Activated T-helper 2 cell treated with anti-CD3 and anti-CD28 coated beads, Interferon-gamma antibody, Interleukin-2, Interleukin-4, amounts not matched to agents 10 μg/mL and 5 μg/mL and 100 μg/mL, durations not matched to agents 14 hours and 24 hours and 36 hours (primary cell): ENCODE measurements at regions not wholly inside any gene's neighbourhood (a gene's known extent, or its start where the extent isn't known, plus 50 kb on each side); places are given as distances from the start of the nearest gene placed in this dataset.

Source experiments
- DNase-seq: peaks from one replicate; pipeline ENCODE4 v3.0.0; 2021; ENCODE audit warnings: low spot score
- H3K27ac Mint-ChIP-seq: one replicate; pipeline ENCODE4 v1.8.0; 2021; ENCODE audit warnings: mixed read lengths
- H3K27me3 Mint-ChIP-seq: one replicate; pipeline ENCODE4 v1.8.0; 2021; ENCODE audit warnings: low read depth, mixed read lengths
- H3K36me3 Mint-ChIP-seq: one replicate; pipeline ENCODE4 v1.8.0; 2021; ENCODE audit warnings: low read depth, mixed read lengths
- H3K4me1 Mint-ChIP-seq: one replicate; pipeline ENCODE4 v1.8.0; 2021; ENCODE audit warnings: low read depth, mixed read lengths
- H3K4me3 Mint-ChIP-seq: one replicate; pipeline ENCODE4 v1.8.0; 2021; ENCODE audit warnings: low read depth, mild to moderate bottlenecking, moderate library complexity, mixed read lengths
- H3K9me3 Mint-ChIP-seq: one replicate; pipeline ENCODE4 v1.8.0; 2021; ENCODE audit warnings: mixed read lengths
- intact Hi-C: fragments of 100-400 bp; cut with micrococcal nuclease; formaldehyde crosslinking; loops from one replicate; pipeline ENCODE4 v1.15.1; 2023

GRCh38 chr3:146830231-146830630 is 225.1 kb upstream of the PLSCR5 start:
- H3K4me1 Mint-ChIP-seq: no peaks in the 10 kb centered on the region
- H3K9me3 Mint-ChIP-seq: no peaks in the 10 kb centered on the region
- H3K27me3 Mint-ChIP-seq: no peaks in the 10 kb centered on the region
- no peak overlapping the region for H3K27ac Mint-ChIP-seq
- H3K4me3 Mint-ChIP-seq: no peak overlapping the region
- intact Hi-C loops: no loop called here
- no peak for DNase-seq
- H3K36me3 Mint-ChIP-seq: no peaks in the 10 kb centered on the region

GRCh38 chr3:146827836-146828235 is 222.7 kb upstream of the PLSCR5 start:
- H3K27ac Mint-ChIP-seq: no peak overlapping the region
- H3K9me3 Mint-ChIP-seq: no peaks in the 10 kb centered on the region
- intact Hi-C loops: no loop called here
- H3K4me1 Mint-ChIP-seq: no peaks in the 10 kb centered on the region
- H3K4me3 Mint-ChIP-seq: no peak overlapping the region
- DNase-seq: no peak
- no peaks in the 10 kb centered on the region for H3K36me3 Mint-ChIP-seq
- no peaks in the 10 kb centered on the region for H3K27me3 Mint-ChIP-seq

- no peaks in the 10 kb centered on the region for H3K36me3 Mint-ChIP-seq
- intact Hi-C loops: no loop called here
- no peaks in the 10 kb centered on the region for H3K27me3 Mint-ChIP-seq
- DNase-seq: no peak
- H3K4me3 Mint-ChIP-seq: no peak overlapping the region
- no peak overlapping the region for H3K27ac Mint-ChIP-seq
- no peaks in the 10 kb centered on the region for H3K9me3 Mint-ChIP-seq
- H3K4me1 Mint-ChIP-seq: no peaks in the 10 kb centered on the region
These were observed 218.5 kb upstream of the PLSCR5 start for GRCh38 chr3:146823622-146824021.

GRCh38 chr3:146818866-146819265 is 213.7 kb upstream of the PLSCR5 start:
- Mint-ChIP-seq H3K27me3 (no peaks in the 10 kb centered on the region), H3K4me3 (no peak overlapping the region), H3K27ac (no peak overlapping the region), H3K9me3 (no peaks in the 10 kb centered on the region), H3K36me3 (no peaks in the 10 kb centered on the region), H3K4me1 (no peaks in the 10 kb centered on the region)
- DNase-seq: no peak
- intact Hi-C loops: no loop called here

GRCh38 chr3:146818301-146818700 is 213.2 kb upstream of the PLSCR5 start:
- Mint-ChIP-seq H3K27me3 (no peaks in the 10 kb centered on the region), H3K4me3 (no peak overlapping the region), H3K36me3 (no peaks in the 10 kb centered on the region), H3K9me3 (no peaks in the 10 kb centered on the region), H3K27ac (no peak overlapping the region), H3K4me1 (no peaks in the 10 kb centered on the region)
- no peak for DNase-seq
- intact Hi-C loops: no loop called here

GRCh38 chr3:146817704-146818103 is 212.6 kb upstream of the PLSCR5 start:
- Mint-ChIP-seq H3K27me3 (no peaks in the 10 kb centered on the region), H3K4me1 (no peaks in the 10 kb centered on the region), H3K36me3 (no peaks in the 10 kb centered on the region), H3K27ac (no peak overlapping the region), H3K9me3 (no peaks in the 10 kb centered on the region), H3K4me3 (no peak overlapping the region)
- intact Hi-C loops: no loop called here
- DNase-seq: no peak

GRCh38 chr3:146814601-146815315 is 209.6 kb upstream of the PLSCR5 start:
- no peaks in the 10 kb centered on the region for H3K27me3 Mint-ChIP-seq
- intact Hi-C loops: no loop called here
- no peaks in the 10 kb centered on the region for H3K4me1 Mint-ChIP-seq
- H3K4me3 Mint-ChIP-seq: no peak overlapping the region
- H3K9me3 Mint-ChIP-seq: no peaks in the 10 kb centered on the region
- no peak overlapping the region for H3K27ac Mint-ChIP-seq
- DNase-seq: no peak
- H3K36me3 Mint-ChIP-seq: no peaks in the 10 kb centered on the region

- Mint-ChIP-seq H3K9me3 (no peaks in the 10 kb centered on the region), H3K36me3 (no peaks in the 10 kb centered on the region), H3K27me3 (no peaks in the 10 kb centered on the region), H3K27ac (no peak overlapping the region), H3K4me3 (no peak overlapping the region), H3K4me1 (no peaks in the 10 kb centered on the region)
- intact Hi-C loops: no loop called here
- no peak for DNase-seq
These were observed 208.3 kb upstream of the PLSCR5 start for GRCh38 chr3:146813496-146813895.

GRCh38 chr3:146803745-146804144 is 198.6 kb upstream of the PLSCR5 start:
- Mint-ChIP-seq H3K4me1 (no peaks in the 10 kb centered on the region), H3K27me3 (no peaks in the 10 kb centered on the region), H3K9me3 (no peaks in the 10 kb centered on the region), H3K27ac (no peak overlapping the region), H3K36me3 (no peaks in the 10 kb centered on the region), H3K4me3 (no peak overlapping the region)
- intact Hi-C loops: no loop called here
- DNase-seq: no peak

GRCh38 chr3:146801492-146801891 is 196.3 kb upstream of the PLSCR5 start:
- H3K27ac Mint-ChIP-seq: no peak overlapping the region
- H3K4me3 Mint-ChIP-seq: no peak overlapping the region
- no peaks in the 10 kb centered on the region for H3K27me3 Mint-ChIP-seq
- no peaks in the 10 kb centered on the region for H3K36me3 Mint-ChIP-seq
- no peaks in the 10 kb centered on the region for H3K9me3 Mint-ChIP-seq
- H3K4me1 Mint-ChIP-seq: no peaks in the 10 kb centered on the region
- no peak for DNase-seq
- intact Hi-C loops: no loop called here

GRCh38 chr3:146800484-146800883 is 195.3 kb upstream of the PLSCR5 start:
- intact Hi-C loops: no loop called here
- Mint-ChIP-seq H3K36me3 (no peaks in the 10 kb centered on the region), H3K4me3 (no peak overlapping the region), H3K4me1 (no peaks in the 10 kb centered on the region), H3K27ac (no peak overlapping the region), H3K9me3 (no peaks in the 10 kb centered on the region), H3K27me3 (no peaks in the 10 kb centered on the region)
- DNase-seq: no peak

GRCh38 chr3:146796078-146796477 is 190.9 kb upstream of the PLSCR5 start:
- Mint-ChIP-seq H3K27ac (no peak overlapping the region), H3K27me3 (no peaks in the 10 kb centered on the region), H3K4me1 (no peaks in the 10 kb centered on the region), H3K4me3 (no peak overlapping the region), H3K36me3 (no peaks in the 10 kb centered on the region), H3K9me3 (no peaks in the 10 kb centered on the region)
- DNase-seq: no peak
- intact Hi-C loops: no loop called here

- Mint-ChIP-seq H3K27ac (no peak overlapping the region), H3K27me3 (no peaks in the 10 kb centered on the region), H3K4me3 (no peak overlapping the region), H3K9me3 (no peaks in the 10 kb centered on the region), H3K4me1 (no peaks in the 10 kb centered on the region), H3K36me3 (no peaks in the 10 kb centered on the region)
- intact Hi-C loops: no loop called here
- no peak for DNase-seq
These were observed 178.3 kb upstream of the PLSCR5 start for GRCh38 chr3:146783446-146783845.

GRCh38 chr3:146781606-146782005 is 176.5 kb upstream of the PLSCR5 start:
- Mint-ChIP-seq H3K36me3 (no peaks in the 10 kb centered on the region), H3K9me3 (no peaks in the 10 kb centered on the region), H3K4me1 (no peaks in the 10 kb centered on the region), H3K4me3 (no peak overlapping the region), H3K27ac (no peak overlapping the region), H3K27me3 (no peaks in the 10 kb centered on the region)
- no peak for DNase-seq
- intact Hi-C loops: no loop called here
